SK-N-SH treated with all-trans-retinoic acid at 6 μM for 48 hours (cell line): ENCODE measurements at regions not wholly inside any gene's neighbourhood (a gene's known extent, or its start where the extent isn't known, plus 50 kb on each side); places are given as distances from the start of the nearest gene placed in this dataset.

Experiments
- ATAC-seq: fragments of 200-7000 bp; cut with Tn5 transposase; 3 replicates; pipeline ENCODE4 v1.9.1; 2020; ENCODE audit warnings: mild to moderate bottlenecking, moderate library complexity
- ARNTL ChIP-seq: fragments of 450-650 bp; formaldehyde crosslinking; IDR thresholded peaks from 2 replicates; pipeline ENCODE4 v1.5.0; 2020; ENCODE audit warnings: low read depth, mild to moderate bottlenecking, moderate library complexity, borderline replicate concordance
- BACH2 ChIP-seq: fragments of 250-450 bp; sonication (Bioruptor Pico); IDR thresholded peaks from 2 replicates; pipeline ENCODE4 v1.9.0; 2021; ENCODE audit warnings: mild to moderate bottlenecking, borderline replicate concordance
- CREB5 ChIP-seq: fragments of 250-450 bp; sonication (Bioruptor Pico); IDR thresholded peaks from 2 replicates; pipeline ENCODE4 v1.5.1; 2020; ENCODE audit warnings: low read depth, mild to moderate bottlenecking, moderate library complexity
- CSDC2 ChIP-seq: fragments of 250-450 bp; sonication (Bioruptor Pico); IDR thresholded peaks from 2 replicates; pipeline ENCODE4 v1.5.0; 2020; ENCODE audit warnings: mild to moderate bottlenecking, moderate library complexity
- CSRNP3 ChIP-seq: fragments of 250-450 bp; sonication (Bioruptor Pico); IDR thresholded peaks from 2 replicates; pipeline ENCODE4 v1.5.1; 2021; ENCODE audit warnings: mild to moderate bottlenecking, moderate library complexity
- ESRRG ChIP-seq: fragments of 250-450 bp; sonication (Bioruptor Pico); IDR thresholded peaks from 2 replicates; pipeline ENCODE4 v1.6.1; 2021; ENCODE audit warnings: mild to moderate bottlenecking
- GLIS3 ChIP-seq: fragments of 250-450 bp; sonication (Bioruptor Pico); IDR thresholded peaks from 2 replicates; pipeline ENCODE4 v1.5.0; 2020; ENCODE audit warnings: mild to moderate bottlenecking, moderate library complexity
- ISL1 ChIP-seq: fragments of 250-450 bp; sonication (Bioruptor Pico); IDR thresholded peaks from 2 replicates; pipeline ENCODE4 v2.1.2; 2022; ENCODE audit warnings: mild to moderate bottlenecking, moderate library complexity
- OSR1 ChIP-seq: fragments of 250-450 bp; sonication (Bioruptor Pico); IDR thresholded peaks from 2 replicates; pipeline ENCODE4 v1.8.0; 2022; ENCODE audit warnings: moderate library complexity, mild to moderate bottlenecking, inconsistent platforms
- PATZ1 ChIP-seq: fragments of 250-450 bp; sonication (Bioruptor Pico); IDR thresholded peaks from 2 replicates; pipeline ENCODE4 v1.8.0; 2020; ENCODE audit warnings: mild to moderate bottlenecking, moderate library complexity, borderline replicate concordance
- POU6F1 ChIP-seq: fragments of 250-450 bp; sonication (Bioruptor Pico); IDR thresholded peaks from 2 replicates; pipeline ENCODE4 v1.8.0; 2021; ENCODE audit warnings: low read depth, mild to moderate bottlenecking, moderate library complexity, borderline replicate concordance
- PPARA ChIP-seq: fragments of 250-450 bp; sonication (Bioruptor Pico); IDR thresholded peaks from 2 replicates; pipeline ENCODE4 v1.5.0; 2020; ENCODE audit warnings: mild to moderate bottlenecking, borderline replicate concordance
- RARB ChIP-seq: fragments of 250-450 bp; sonication (Bioruptor Pico); IDR thresholded peaks from 2 replicates; pipeline ENCODE4 v1.8.0; 2021; ENCODE audit warnings: mild to moderate bottlenecking, moderate library complexity
- SNAI2 ChIP-seq: fragments of 250-450 bp; sonication (Bioruptor Pico); IDR thresholded peaks from 2 replicates; pipeline ENCODE4 v1.5.0; 2020; ENCODE audit warnings: mild to moderate bottlenecking, moderate library complexity
- TCF4 ChIP-seq: fragments of 250-450 bp; sonication (Bioruptor Pico); IDR thresholded peaks from 2 replicates; pipeline ENCODE4 v1.8.0; 2021; ENCODE audit warnings: mild to moderate bottlenecking, moderate library complexity, borderline replicate concordance
- TOX ChIP-seq: fragments of 250-450 bp; sonication (Bioruptor Pico); IDR thresholded peaks from 2 replicates; pipeline ENCODE4 v1.8.0; 2021; ENCODE audit warnings: mild to moderate bottlenecking, moderate library complexity, borderline replicate concordance
- TSHZ2 ChIP-seq: fragments of 250-450 bp; sonication (Bioruptor Pico); IDR thresholded peaks from 2 replicates; pipeline ENCODE4 v1.5.0; 2020; ENCODE audit warnings: mild to moderate bottlenecking, moderate library complexity
- ZC3H10 ChIP-seq: fragments of 250-450 bp; sonication (Bioruptor Pico); IDR thresholded peaks from 2 replicates; pipeline ENCODE4 v1.5.1; 2021; ENCODE audit warnings: mild to moderate bottlenecking, moderate library complexity
- ZFP3 ChIP-seq: fragments of 250-450 bp; sonication (Bioruptor Pico); IDR thresholded peaks from 2 replicates; pipeline ENCODE4 v1.5.0; 2020; ENCODE audit warnings: mild to moderate bottlenecking, moderate library complexity
- ZFP30 ChIP-seq: fragments of 450-650 bp; formaldehyde crosslinking; IDR thresholded peaks from 2 replicates; pipeline ENCODE4 v1.5.0; 2022; ENCODE audit warnings: mild to moderate bottlenecking, moderate library complexity
- ZNF565 ChIP-seq: fragments of 450-650 bp; formaldehyde crosslinking; conservative IDR thresholded peaks from 2 replicates; pipeline ENCODE4 v1.5.0; 2020; ENCODE audit warnings: low read depth, mild to moderate bottlenecking, moderate library complexity
- ZNF70 ChIP-seq: fragments of 450-650 bp; formaldehyde crosslinking; IDR thresholded peaks from 2 replicates; pipeline ENCODE4 v1.5.0; 2020; ENCODE audit warnings: mild to moderate bottlenecking, moderate library complexity
- ZNF8 ChIP-seq: fragments of 450-650 bp; formaldehyde crosslinking; IDR thresholded peaks from 2 replicates; pipeline ENCODE4 v1.5.0; 2020; ENCODE audit warnings: mild to moderate bottlenecking, moderate library complexity

- no peak for ATAC-seq
- TF ChIP-seq CSDC2 (CRISPR knock-in tag) = no peak
- no peak for TF ChIP-seq SNAI2 (CRISPR knock-in tag)
- no peak for TF ChIP-seq ZFP30 (CRISPR knock-in tag)
- TF ChIP-seq ARNTL (CRISPR knock-in tag) = no peak
- TF ChIP-seq TSHZ2 (CRISPR knock-in tag) = no peak
- no peak for TF ChIP-seq PPARA
- no peak for TF ChIP-seq ZC3H10 (CRISPR knock-in tag)
- TF ChIP-seq TCF4 (CRISPR knock-in tag) = no peak
- TF ChIP-seq ISL1 (CRISPR knock-in tag) = no peak
- TF ChIP-seq CREB5 = no peak
- no peak for TF ChIP-seq OSR1 (CRISPR knock-in tag)
- no peak for TF ChIP-seq RARB (CRISPR knock-in tag)
- no peak for TF ChIP-seq ESRRG (CRISPR knock-in tag)
Measured at GRCh38 chr2:66772618-66773017, 337.7 kb downstream of the MEIS1 start.

GRCh38 chr2:66775730-66776422 lies 341.0 kb downstream of the MEIS1 start:
- TF ChIP-seq BACH2 (CRISPR knock-in tag) = no peak
- no peak for TF ChIP-seq ISL1 (CRISPR knock-in tag)
- no peak for TF ChIP-seq ZNF8 (CRISPR knock-in tag)
- no peak for TF ChIP-seq ZNF565 (CRISPR knock-in tag)
- TF ChIP-seq GLIS3 (CRISPR knock-in tag) = no peak
- TF ChIP-seq PATZ1 = no peak
- TF ChIP-seq OSR1 (CRISPR knock-in tag) = no peak
- no peak for TF ChIP-seq CSDC2 (CRISPR knock-in tag)
- TF ChIP-seq CSRNP3 = no peak
- no peak for TF ChIP-seq PPARA
- no peak for TF ChIP-seq ZC3H10 (CRISPR knock-in tag)
- no peak for TF ChIP-seq RARB (CRISPR knock-in tag)
- no peak for TF ChIP-seq SNAI2 (CRISPR knock-in tag)
- no peak for TF ChIP-seq ZNF70 (CRISPR knock-in tag)
- no peak for TF ChIP-seq ZFP30 (CRISPR knock-in tag)
- TF ChIP-seq TOX (CRISPR knock-in tag) = no peak
- TF ChIP-seq POU6F1 (CRISPR knock-in tag) = no peak
- TF ChIP-seq ESRRG (CRISPR knock-in tag) = no peak
- TF ChIP-seq ZFP3 (CRISPR knock-in tag) = no peak

More at GRCh38 chr2:66775730-66776422, 341.0 kb downstream of the MEIS1 start:
- ATAC-seq = no peak
